ENCODE measurements at regions not wholly inside any gene's neighbourhood (a gene's known extent, or its start where the extent isn't known, plus 50 kb on each side); places are given as distances from the start of the nearest gene placed in this dataset.

- TF ChIP-seq EZH2 (IDR thresholded peaks at IDR 0.05; ENCODE audit: low read length): no peak
- TF ChIP-seq, protein P1, sequence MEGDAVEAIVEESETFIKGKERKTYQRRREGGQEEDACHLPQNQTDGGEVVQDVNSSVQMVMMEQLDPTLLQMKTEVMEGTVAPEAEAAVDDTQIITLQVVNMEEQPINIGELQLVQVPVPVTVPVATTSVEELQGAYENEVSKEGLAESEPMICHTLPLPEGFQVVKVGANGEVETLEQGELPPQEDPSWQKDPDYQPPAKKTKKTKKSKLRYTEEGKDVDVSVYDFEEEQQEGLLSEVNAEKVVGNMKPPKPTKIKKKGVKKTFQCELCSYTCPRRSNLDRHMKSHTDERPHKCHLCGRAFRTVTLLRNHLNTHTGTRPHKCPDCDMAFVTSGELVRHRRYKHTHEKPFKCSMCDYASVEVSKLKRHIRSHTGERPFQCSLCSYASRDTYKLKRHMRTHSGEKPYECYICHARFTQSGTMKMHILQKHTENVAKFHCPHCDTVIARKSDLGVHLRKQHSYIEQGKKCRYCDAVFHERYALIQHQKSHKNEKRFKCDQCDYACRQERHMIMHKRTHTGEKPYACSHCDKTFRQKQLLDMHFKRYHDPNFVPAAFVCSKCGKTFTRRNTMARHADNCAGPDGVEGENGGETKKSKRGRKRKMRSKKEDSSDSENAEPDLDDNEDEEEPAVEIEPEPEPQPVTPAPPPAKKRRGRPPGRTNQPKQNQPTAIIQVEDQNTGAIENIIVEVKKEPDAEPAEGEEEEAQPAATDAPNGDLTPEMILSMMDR (optimal IDR thresholded peaks at IDR 0.05 in 1 of 3, IDR thresholded peaks at IDR 0.05 in 1 of 3, conservative IDR thresholded peaks at IDR 0.05 in 1 of 3; ENCODE audit: extremely low read depth in 1 of 3, insufficient read depth in 2 of 3, low read length in 3 of 3): no peak
- no peak overlapping the region for H3K4me3 ChIP-seq (ENCODE audit: control insufficient read depth in 2 of 3, extremely low read depth in 1 of 3, insufficient read depth in 2 of 3, low read depth in 1 of 3, low read length in 3 of 3)
- no peak overlapping the region for H3K27ac ChIP-seq (ENCODE audit: control insufficient read depth, insufficient read depth, low read length)
- H3K36me3 ChIP-seq (ENCODE audit: control insufficient read depth in 2 of 2, extremely low read depth in 1 of 2, insufficient read depth in 2 of 2, low read length in 2 of 2): no peaks in the 10 kb centered on the region
- no peak for DNase-seq (ENCODE audit: low read depth, low spot score)
- no peaks in the 10 kb centered on the region for H3K9me3 ChIP-seq (ENCODE audit: control insufficient read depth, low read depth, low read length)
- H3K9me1 ChIP-seq (ENCODE audit: control insufficient read depth, extremely low read depth, insufficient read depth, low read length): no peaks in the 10 kb centered on the region
- no peak overlapping the region for H3K9ac ChIP-seq (ENCODE audit: control insufficient read depth, extremely low read depth, insufficient read depth, low read length)
- H4K20me1 ChIP-seq (ENCODE audit: control insufficient read depth, extremely low read depth, insufficient read depth, low read length): no peaks in the 10 kb centered on the region
- peaks cover 24% of the 10 kb centered on the region for H3K4me1 ChIP-seq (ENCODE audit: control insufficient read depth, extremely low read depth, insufficient read depth, low read length)
- no peak for FAIRE-seq
- no peaks in the 10 kb centered on the region for H3K79me2 ChIP-seq (ENCODE audit: control insufficient read depth, insufficient read depth, low read length)
- H3K4me2 ChIP-seq (ENCODE audit: control insufficient read depth, extremely low read depth, insufficient read depth, low read depth, low read length): no peak overlapping the region
- dilution Hi-C loops (cut with MboI; ENCODE audit: extremely low pct_ligation_motif_present, low sequenced_read_pairs): no loop called here
- no peaks in the 10 kb centered on the region for H3K27me3 ChIP-seq (ENCODE audit: control insufficient read depth, extremely low read depth, insufficient read depth, low read length)
- H2AFZ ChIP-seq (ENCODE audit: control insufficient read depth, low read length): no peak overlapping the region
These were observed 124.7 kb downstream of the RGS21 start for GRCh38 chr1:192441492-192441891.

DNA sequence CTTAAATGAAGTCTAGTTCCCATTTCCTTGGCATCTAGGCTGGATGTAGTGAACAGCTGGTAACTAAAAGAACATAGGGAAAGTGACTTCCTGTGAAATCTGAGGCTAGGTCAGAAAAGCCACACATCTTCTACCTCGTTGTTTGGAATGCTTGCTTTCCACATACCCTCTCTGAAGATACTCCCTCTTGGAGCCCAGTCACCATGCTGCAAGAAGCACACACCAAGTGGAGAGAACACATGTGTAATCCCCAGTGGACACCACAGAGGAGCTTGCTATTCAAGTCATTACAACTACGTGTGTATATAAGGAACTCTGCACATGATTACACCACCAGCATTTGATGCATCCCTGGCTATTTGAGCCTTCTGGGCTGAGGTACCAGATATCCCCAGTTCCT lies 125.9 kb downstream of the RGS21 start:
- H3K9me3 ChIP-seq (ENCODE audit: control insufficient read depth, low read depth, low read length): no peaks in the 10 kb centered on the region
- no peak overlapping the region for H3K27ac ChIP-seq (ENCODE audit: control insufficient read depth, insufficient read depth, low read length)
- no peaks in the 10 kb centered on the region for H4K20me1 ChIP-seq (ENCODE audit: control insufficient read depth, extremely low read depth, insufficient read depth, low read length)
- H3K9me1 ChIP-seq (ENCODE audit: control insufficient read depth, extremely low read depth, insufficient read depth, low read length): no peaks in the 10 kb centered on the region
- H2AFZ ChIP-seq (ENCODE audit: control insufficient read depth, low read length): no peak overlapping the region
- no peak for TF ChIP-seq EZH2 (IDR thresholded peaks at IDR 0.05; ENCODE audit: low read length)
- TF ChIP-seq, protein P1 (optimal IDR thresholded peaks at IDR 0.05 in 1 of 3, IDR thresholded peaks at IDR 0.05 in 1 of 3, conservative IDR thresholded peaks at IDR 0.05 in 1 of 3; ENCODE audit: extremely low read depth in 1 of 3, insufficient read depth in 2 of 3, low read length in 3 of 3): no peak
- no peaks in the 10 kb centered on the region for H3K79me2 ChIP-seq (ENCODE audit: control insufficient read depth, insufficient read depth, low read length)
- H3K4me2 ChIP-seq (ENCODE audit: control insufficient read depth, extremely low read depth, insufficient read depth, low read depth, low read length): no peak overlapping the region
- no peak overlapping the region for H3K4me3 ChIP-seq (ENCODE audit: control insufficient read depth in 2 of 3, extremely low read depth in 1 of 3, insufficient read depth in 2 of 3, low read depth in 1 of 3, low read length in 3 of 3)
- peaks cover 24% of the 10 kb centered on the region for H3K4me1 ChIP-seq (ENCODE audit: control insufficient read depth, extremely low read depth, insufficient read depth, low read length)
- no peak overlapping the region for H3K9ac ChIP-seq (ENCODE audit: control insufficient read depth, extremely low read depth, insufficient read depth, low read length)
- DNase-seq (ENCODE audit: low read depth, low spot score): no peak
- H3K36me3 ChIP-seq (ENCODE audit: control insufficient read depth in 2 of 2, extremely low read depth in 1 of 2, insufficient read depth in 2 of 2, low read length in 2 of 2): no peaks in the 10 kb centered on the region
- dilution Hi-C loops (cut with MboI; ENCODE audit: extremely low pct_ligation_motif_present, low sequenced_read_pairs): no loop called here
- no peaks in the 10 kb centered on the region for H3K27me3 ChIP-seq (ENCODE audit: control insufficient read depth, extremely low read depth, insufficient read depth, low read length)
- FAIRE-seq: no peak

Measured in keratinocyte (primary cell).